ENCODE measurements at regions not wholly inside any gene's neighbourhood (a gene's known extent, or its start where the extent isn't known, plus 50 kb on each side); places are given as distances from the start of the nearest gene placed in this dataset.

GRCh38 chr5:51748647-51749046 is 365.4 kb downstream of the ISL1 start:
- TF ChIP-seq CTCF (IDR thresholded peaks at IDR 0.05; ENCODE audit: insufficient read depth, low read length, poor library complexity, severe bottlenecking): no peak
- DNase-seq (ENCODE audit: low read depth): no peak
- H3K4me3 ChIP-seq (ENCODE audit: low read depth, low read length): no peak overlapping the region
- no peaks in the 10 kb centered on the region for H3K27me3 ChIP-seq (ENCODE audit: control insufficient read depth, insufficient read depth, low read length)
- no peaks in the 10 kb centered on the region for H3K36me3 ChIP-seq (ENCODE audit: control insufficient read depth, insufficient read depth, low read length)

Data from kidney epithelial cell (primary cell).